WTC11 (cell line): ENCODE measurements at regions not wholly inside any gene's neighbourhood (a gene's known extent, or its start where the extent isn't known, plus 50 kb on each side); places are given as distances from the start of the nearest gene placed in this dataset.
"Not testable (repeated sequence)": the region's sequence is repeated elsewhere in the genome, so short reads cannot be mapped to it uniquely, and the experiment has no call there.

ENCODE experiments used
- ATF3 ChIP-seq: sonication (generic); formaldehyde crosslinking; conservative IDR thresholded peaks from 2 replicates; pipeline ENCODE4 v1.8.1; 2022; ENCODE audit warnings: mild to moderate bottlenecking, missing genetic modification reagents
- CTCF ChIP-seq: fragments of 200-600 bp; IDR thresholded peaks from 2 replicates; pipeline ENCODE4 v1.8.0; 2022; ENCODE audit warnings: antibody characterized with exemption
- ELF4 ChIP-seq: sonication (generic); formaldehyde crosslinking; IDR thresholded peaks from 2 replicates; pipeline ENCODE4 v1.8.1; 2022; ENCODE audit warnings: low read depth, mild to moderate bottlenecking, moderate library complexity, missing genetic modification reagents
- USF1 ChIP-seq: sonication (generic); formaldehyde crosslinking; IDR thresholded peaks from 2 replicates; pipeline ENCODE4 v1.8.0; 2022; ENCODE audit warnings: mild to moderate bottlenecking, missing genetic modification reagents
- USF2 ChIP-seq: sonication (generic); formaldehyde crosslinking; IDR thresholded peaks from 2 replicates; pipeline ENCODE4 v1.8.1; 2023; ENCODE audit warnings: mild to moderate bottlenecking, missing genetic modification reagents, moderate library complexity

GRCh38 chr1:37380546-37380945 is 93.8 kb upstream of the ZC3H12A start:
- TF ChIP-seq USF1 (CRISPR knock-in tag); ATF3 (CRISPR knock-in tag); USF2 (CRISPR knock-in tag); CTCF; ELF4 (CRISPR knock-in tag): not testable (repeated sequence)
